ENCODE measurements at regions not wholly inside any gene's neighbourhood (a gene's known extent, or its start where the extent isn't known, plus 50 kb on each side); places are given as distances from the start of the nearest gene placed in this dataset.

- no peak for DNase-seq (ENCODE audit: low read depth in 1 of 2, low spot score in 1 of 2)
- no peaks in the 10 kb centered on the region for H3K27me3 ChIP-seq (ENCODE audit: insufficient read depth, poor library complexity, severe bottlenecking)
Measured at GRCh38 chr2:150866431-150866830, 379.0 kb upstream of the RND3 start.

DNA sequence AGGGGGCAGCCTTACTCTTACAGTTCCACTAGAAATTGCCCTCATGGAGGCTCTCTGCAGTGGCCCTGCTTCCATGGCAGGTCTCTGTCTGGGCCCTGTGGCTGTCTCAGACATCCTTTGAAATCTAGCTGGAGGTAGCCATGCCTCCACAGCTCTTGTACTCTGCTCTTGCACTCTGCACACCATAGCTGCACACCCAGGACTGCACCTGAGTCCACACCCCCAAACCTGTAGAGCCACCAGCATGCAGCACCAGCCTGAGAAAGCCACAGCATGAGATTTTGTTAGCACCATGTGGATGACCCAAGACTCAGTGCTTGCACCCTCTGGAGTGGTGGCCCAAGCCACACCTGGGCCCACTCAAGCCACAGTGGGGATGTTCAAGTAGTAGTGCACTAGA, 376.2 kb upstream of the RND3 start:
- DNase-seq (ENCODE audit: low read depth in 1 of 2, low spot score in 1 of 2): no peak
- Histone ChIP-seq H3K4me3 (replicated peaks; ENCODE audit: insufficient read depth, low read length) (no peak overlapping the region), H3K27me3 (ENCODE audit: insufficient read depth, poor library complexity, severe bottlenecking) (no peaks in the 10 kb centered on the region), H3K27ac (replicated peaks) (no peak overlapping the region)
- TF ChIP-seq GABPA (IDR thresholded peaks at IDR 0.05; ENCODE audit: low read depth) (no peak), POLR2AphosphoS5 (IDR thresholded peaks at IDR 0.05; ENCODE audit: low read depth) (no peak), SPI1 (IDR thresholded peaks at IDR 0.05; ENCODE audit: borderline replicate concordance, low read depth) (no peak)
- TF ChIP-seq, protein P1, sequence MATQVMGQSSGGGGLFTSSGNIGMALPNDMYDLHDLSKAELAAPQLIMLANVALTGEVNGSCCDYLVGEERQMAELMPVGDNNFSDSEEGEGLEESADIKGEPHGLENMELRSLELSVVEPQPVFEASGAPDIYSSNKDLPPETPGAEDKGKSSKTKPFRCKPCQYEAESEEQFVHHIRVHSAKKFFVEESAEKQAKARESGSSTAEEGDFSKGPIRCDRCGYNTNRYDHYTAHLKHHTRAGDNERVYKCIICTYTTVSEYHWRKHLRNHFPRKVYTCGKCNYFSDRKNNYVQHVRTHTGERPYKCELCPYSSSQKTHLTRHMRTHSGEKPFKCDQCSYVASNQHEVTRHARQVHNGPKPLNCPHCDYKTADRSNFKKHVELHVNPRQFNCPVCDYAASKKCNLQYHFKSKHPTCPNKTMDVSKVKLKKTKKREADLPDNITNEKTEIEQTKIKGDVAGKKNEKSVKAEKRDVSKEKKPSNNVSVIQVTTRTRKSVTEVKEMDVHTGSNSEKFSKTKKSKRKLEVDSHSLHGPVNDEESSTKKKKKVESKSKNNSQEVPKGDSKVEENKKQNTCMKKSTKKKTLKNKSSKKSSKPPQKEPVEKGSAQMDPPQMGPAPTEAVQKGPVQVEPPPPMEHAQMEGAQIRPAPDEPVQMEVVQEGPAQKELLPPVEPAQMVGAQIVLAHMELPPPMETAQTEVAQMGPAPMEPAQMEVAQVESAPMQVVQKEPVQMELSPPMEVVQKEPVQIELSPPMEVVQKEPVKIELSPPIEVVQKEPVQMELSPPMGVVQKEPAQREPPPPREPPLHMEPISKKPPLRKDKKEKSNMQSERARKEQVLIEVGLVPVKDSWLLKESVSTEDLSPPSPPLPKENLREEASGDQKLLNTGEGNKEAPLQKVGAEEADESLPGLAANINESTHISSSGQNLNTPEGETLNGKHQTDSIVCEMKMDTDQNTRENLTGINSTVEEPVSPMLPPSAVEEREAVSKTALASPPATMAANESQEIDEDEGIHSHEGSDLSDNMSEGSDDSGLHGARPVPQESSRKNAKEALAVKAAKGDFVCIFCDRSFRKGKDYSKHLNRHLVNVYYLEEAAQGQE (IDR thresholded peaks at IDR 0.05; ENCODE audit: insufficient replicate concordance, low read depth): no peak
- TF ChIP-seq, protein P2, sequence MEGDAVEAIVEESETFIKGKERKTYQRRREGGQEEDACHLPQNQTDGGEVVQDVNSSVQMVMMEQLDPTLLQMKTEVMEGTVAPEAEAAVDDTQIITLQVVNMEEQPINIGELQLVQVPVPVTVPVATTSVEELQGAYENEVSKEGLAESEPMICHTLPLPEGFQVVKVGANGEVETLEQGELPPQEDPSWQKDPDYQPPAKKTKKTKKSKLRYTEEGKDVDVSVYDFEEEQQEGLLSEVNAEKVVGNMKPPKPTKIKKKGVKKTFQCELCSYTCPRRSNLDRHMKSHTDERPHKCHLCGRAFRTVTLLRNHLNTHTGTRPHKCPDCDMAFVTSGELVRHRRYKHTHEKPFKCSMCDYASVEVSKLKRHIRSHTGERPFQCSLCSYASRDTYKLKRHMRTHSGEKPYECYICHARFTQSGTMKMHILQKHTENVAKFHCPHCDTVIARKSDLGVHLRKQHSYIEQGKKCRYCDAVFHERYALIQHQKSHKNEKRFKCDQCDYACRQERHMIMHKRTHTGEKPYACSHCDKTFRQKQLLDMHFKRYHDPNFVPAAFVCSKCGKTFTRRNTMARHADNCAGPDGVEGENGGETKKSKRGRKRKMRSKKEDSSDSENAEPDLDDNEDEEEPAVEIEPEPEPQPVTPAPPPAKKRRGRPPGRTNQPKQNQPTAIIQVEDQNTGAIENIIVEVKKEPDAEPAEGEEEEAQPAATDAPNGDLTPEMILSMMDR (IDR thresholded peaks at IDR 0.05; ENCODE audit: insufficient read depth, low read length): no peak

More at GRCh38 chr2:150866431-150866830, 379.0 kb upstream of the RND3 start:
- TF ChIP-seq SPI1 (IDR thresholded peaks at IDR 0.05; ENCODE audit: borderline replicate concordance, low read depth) (no peak), GABPA (IDR thresholded peaks at IDR 0.05; ENCODE audit: low read depth) (no peak), POLR2AphosphoS5 (IDR thresholded peaks at IDR 0.05; ENCODE audit: low read depth) (no peak)
- TF ChIP-seq, protein P2 (IDR thresholded peaks at IDR 0.05; ENCODE audit: insufficient read depth, low read length): no peak
- TF ChIP-seq, protein P1 (IDR thresholded peaks at IDR 0.05; ENCODE audit: insufficient replicate concordance, low read depth): no peak
- H3K27ac ChIP-seq (replicated peaks): no peak overlapping the region
- H3K4me3 ChIP-seq (replicated peaks; ENCODE audit: insufficient read depth, low read length): no peak overlapping the region

DNA sequence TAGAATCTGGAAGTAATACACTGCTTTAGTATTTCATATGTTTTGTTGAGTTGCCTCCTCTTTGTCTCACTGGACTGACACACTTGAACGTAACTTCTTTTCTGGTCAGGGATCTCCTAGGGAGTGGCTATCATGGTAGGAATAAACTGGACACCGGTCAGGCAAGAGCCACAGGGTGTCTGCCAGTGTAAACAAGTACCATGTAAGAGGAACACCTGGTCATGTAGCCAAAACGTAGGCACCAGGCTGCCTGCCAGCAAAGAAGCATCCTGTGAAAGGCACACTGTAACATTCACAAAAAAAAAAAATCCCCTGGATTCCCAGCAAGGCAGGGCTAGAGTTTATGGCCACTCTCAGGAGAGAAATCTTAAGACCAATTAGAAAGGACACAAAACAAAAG, 372.8 kb upstream of the RND3 start:
- Histone ChIP-seq H3K4me3 (replicated peaks; ENCODE audit: insufficient read depth, low read length) (no peak overlapping the region), H3K27me3 (ENCODE audit: insufficient read depth, poor library complexity, severe bottlenecking) (peaks cover 8% of the 10 kb centered on the region), H3K27ac (replicated peaks) (no peak overlapping the region)
- DNase-seq (ENCODE audit: low read depth in 1 of 2, low spot score in 1 of 2): no peak
- TF ChIP-seq SPI1 (IDR thresholded peaks at IDR 0.05; ENCODE audit: borderline replicate concordance, low read depth) (no peak), POLR2AphosphoS5 (IDR thresholded peaks at IDR 0.05; ENCODE audit: low read depth) (no peak), GABPA (IDR thresholded peaks at IDR 0.05; ENCODE audit: low read depth) (no peak)
- TF ChIP-seq, protein P2 (IDR thresholded peaks at IDR 0.05; ENCODE audit: insufficient read depth, low read length): no peak
- TF ChIP-seq, protein P1 (IDR thresholded peaks at IDR 0.05; ENCODE audit: insufficient replicate concordance, low read depth): no peak
